CD14-positive monocyte (primary cell): ENCODE measurements at regions not wholly inside any gene's neighbourhood (a gene's known extent, or its start where the extent isn't known, plus 50 kb on each side); places are given as distances from the start of the nearest gene placed in this dataset.

Experiments used
- DNase-seq, 3 donors: peaks; one replicate each; pipeline ENCODE4 v3.0.0-alpha.2; 2011 to 2022
- H2AFZ ChIP-seq: 2 replicates; pipeline ENCODE4 v1.6.0; 2012; ENCODE audit warnings: mild to moderate bottlenecking, low read depth, low read length, inconsistent platforms; ENCODE audit not compliant: insufficient read depth, poor library complexity, severe bottlenecking
- H3K27ac ChIP-seq, 2 donors: 1 replicate in 1 of 2; 2 replicates in 1 of 2; pipeline ENCODE4 v1.5.1; 2012 to 2013; ENCODE audit warnings: low read length in 2 of 2, control low read depth in 1 of 2, inconsistent platforms in 1 of 2, low read depth in 1 of 2, mild to moderate bottlenecking in 1 of 2
- H3K27me3 ChIP-seq, 2 donors: one replicate each; pipeline versions ENCODE4 v1.6.0 to v1.6.1; 2011 to 2013; ENCODE audit warnings: low read length in 2 of 2; ENCODE audit not compliant: control insufficient read depth in 2 of 2, insufficient read depth in 2 of 2
- H3K36me3 ChIP-seq, 2 donors: replicated peaks in 1 of 2; 1 replicate in 1 of 2; 2 replicates in 1 of 2; pipeline versions ENCODE4 v1.5.1 to v1.6.1; 2012 to 2013; ENCODE audit warnings: low read length in 2 of 2, control low read depth in 1 of 2, inconsistent platforms in 1 of 2, mild to moderate bottlenecking in 1 of 2; ENCODE audit not compliant: insufficient read depth in 2 of 2, control insufficient read depth in 1 of 2
- H3K4me1 ChIP-seq, 2 donors: 1 replicate in 1 of 2; 2 replicates in 1 of 2; pipeline versions ENCODE4 v1.5.1 to v1.6.1; 2012 to 2013; ENCODE audit warnings: low read length in 2 of 2, control low read depth in 1 of 2, inconsistent platforms in 1 of 2, mild to moderate bottlenecking in 1 of 2, moderate library complexity in 1 of 2; ENCODE audit not compliant: insufficient read depth in 2 of 2, control insufficient read depth in 1 of 2
- H3K4me2 ChIP-seq: replicated peaks from 2 replicates; pipeline ENCODE3; 2012; ENCODE audit warnings: low read length, moderate library complexity, mild to moderate bottlenecking; ENCODE audit not compliant: poor library complexity, severe bottlenecking; ENCODE audit errors: extremely low read depth
- H3K4me3 ChIP-seq, 3 experiments: fragments of 200-600 bp in 1 of 3; sonication (generic) in 1 of 3; replicated peaks in 1 of 3; 1 replicate in 2 of 3; 2 replicates in 1 of 3; pipeline ENCODE4 v1.5.1; 2011 to 2013; ENCODE audit warnings: low read length in 3 of 3, mild to moderate bottlenecking in 3 of 3, control low read depth in 2 of 3, low read depth in 2 of 3, inconsistent platforms in 1 of 3, moderate library complexity in 1 of 3
- H3K79me2 ChIP-seq: 2 replicates; pipeline ENCODE4 v1.6.0; 2012; ENCODE audit warnings: mild to moderate bottlenecking, control low read depth, inconsistent platforms, low read length, moderate library complexity; ENCODE audit not compliant: insufficient read depth
- H3K9ac ChIP-seq: 2 replicates; pipeline ENCODE4 v1.6.0; 2017; ENCODE audit warnings: low read length, mild to moderate bottlenecking; ENCODE audit not compliant: insufficient read depth, poor library complexity, severe bottlenecking
- H3K9me3 ChIP-seq, 2 donors: replicated peaks in 1 of 2; 1 replicate in 1 of 2; 2 replicates in 1 of 2; pipeline versions ENCODE4 v1.5.1 to v1.6.1; 2012 to 2013; ENCODE audit warnings: low read length in 2 of 2, control low read depth in 1 of 2; ENCODE audit not compliant: control insufficient read depth in 1 of 2, insufficient read depth in 1 of 2
- H4K20me1 ChIP-seq: 2 replicates; pipeline ENCODE4 v1.6.0; 2012; ENCODE audit warnings: mild to moderate bottlenecking, low read length, control low read depth, moderate library complexity; ENCODE audit not compliant: insufficient read depth
- H3K27ac Mint-ChIP-seq, 7 donors: one replicate each; pipeline ENCODE4 v1.8.0; 2020; ENCODE audit warnings: mild to moderate bottlenecking in 7 of 7, mixed read lengths in 7 of 7, moderate library complexity in 6 of 7, inconsistent platforms in 2 of 7
- H3K27me3 Mint-ChIP-seq, 3 donors: one replicate each; pipeline ENCODE4 v1.8.0; 2021 to 2022; ENCODE audit warnings: low read depth in 3 of 3, mild to moderate bottlenecking in 3 of 3, mixed read lengths in 3 of 3, moderate library complexity in 3 of 3, inconsistent platforms in 1 of 3
- H3K36me3 Mint-ChIP-seq, 2 donors: one replicate each; pipeline ENCODE4 v1.8.0; 2020; ENCODE audit warnings: mixed read lengths in 2 of 2, inconsistent platforms in 1 of 2, mild to moderate bottlenecking in 1 of 2
- H3K4me1 Mint-ChIP-seq: one replicate; pipeline ENCODE4 v1.8.0; 2020; ENCODE audit warnings: mild to moderate bottlenecking, mixed read lengths
- H3K4me3 Mint-ChIP-seq, 2 donors: one replicate each; pipeline ENCODE4 v1.8.0; 2020; ENCODE audit warnings: mild to moderate bottlenecking in 2 of 2, mixed read lengths in 2 of 2, moderate library complexity in 1 of 2
- H3K9me3 Mint-ChIP-seq, 7 donors: one replicate each; pipeline ENCODE4 v1.8.0; 2020 to 2022; ENCODE audit warnings: mixed read lengths in 7 of 7, mild to moderate bottlenecking in 6 of 7, moderate library complexity in 6 of 7, inconsistent platforms in 2 of 7
- CTCF ChIP-seq: fragments of 200-600 bp; IDR thresholded peaks from one replicate; pipeline ENCODE4 v1.8.0; 2022; ENCODE audit warnings: antibody characterized with exemption, mild to moderate bottlenecking
- WGBS: methylation state at CpG from one replicate; pipeline ENCODE4 v1.1.5; 2013; ENCODE audit warnings: missing lambda C conversion rate; ENCODE audit not compliant: insufficient coverage; 5-methylcytosine and 5-hydroxymethylcytosine counted together
- intact Hi-C, 2 donors: fragments of 100-400 bp; cut with micrococcal nuclease; formaldehyde crosslinking; loops; one replicate each; pipeline versions ENCODE4 v1.15.0 to v1.15.1; 2023

GRCh38 chr4:123767806-123768205 is 371.2 kb downstream of the SPRY1 start:
- H3K79me2 ChIP-seq = no peaks in the 10 kb centered on the region
- no peaks in the 10 kb centered on the region for H3K27me3 ChIP-seq
- H3K4me1 Mint-ChIP-seq = no peaks in the 10 kb centered on the region
- H3K4me3 ChIP-seq = no peak overlapping the region
- H3K9me3 Mint-ChIP-seq = peaks cover 0 to 8% (median 0%) of the 10 kb centered on the region in 7 donors
- no peak overlapping the region for H2AFZ ChIP-seq
- H4K20me1 ChIP-seq = no peaks in the 10 kb centered on the region
- intact Hi-C loops = no loop called here
- no peaks in the 10 kb centered on the region for H3K4me1 ChIP-seq
- no peak for TF ChIP-seq CTCF
- H3K36me3 ChIP-seq = no peaks in the 10 kb centered on the region
- no peaks in the 10 kb centered on the region for H3K9me3 ChIP-seq
- H3K27ac ChIP-seq = no peak overlapping the region
- no peaks in the 10 kb centered on the region for H3K36me3 Mint-ChIP-seq
- no peak overlapping the region for H3K4me3 Mint-ChIP-seq
- whole genome bisulfite sequencing = no CpG with 5 or more reads among the region's 2 CpGs
- DNase-seq = no peak
- H3K4me2 ChIP-seq = no peak overlapping the region
- no peak overlapping the region for H3K27ac Mint-ChIP-seq
- H3K27me3 Mint-ChIP-seq = no peaks in the 10 kb centered on the region
- no peak overlapping the region for H3K9ac ChIP-seq

- H3K27me3 Mint-ChIP-seq = no peaks in the 10 kb centered on the region
- Histone ChIP-seq H3K27me3 (no peaks in the 10 kb centered on the region), H3K36me3 (no peaks in the 10 kb centered on the region), H3K27ac (no peak overlapping the region), H3K4me2 (no peak overlapping the region), H4K20me1 (no peaks in the 10 kb centered on the region), H3K9ac (no peak overlapping the region), H3K9me3 (no peaks in the 10 kb centered on the region), H3K4me1 (no peaks in the 10 kb centered on the region), H3K79me2 (no peaks in the 10 kb centered on the region), H2AFZ (no peak overlapping the region), H3K4me3 (no peak overlapping the region)
- H3K27ac Mint-ChIP-seq = no peak overlapping the region
- DNase-seq = no peak
- H3K36me3 Mint-ChIP-seq = no peaks in the 10 kb centered on the region
- peaks cover 1% of the 10 kb centered on the region for H3K4me1 Mint-ChIP-seq
- no peak for TF ChIP-seq CTCF
- peak overlapping the region in 1 of 2 donors; percentile 49 for H3K4me3 Mint-ChIP-seq
- H3K9me3 Mint-ChIP-seq = peaks cover 0 to 3% (median 0%) of the 10 kb centered on the region in 7 donors
- intact Hi-C loops = no loop called here
- WGBS = 86% methylated on average over 1 of the region's 3 CpGs
Observed at GRCh38 chr4:123770884-123771283, 374.3 kb downstream of the SPRY1 start.
